Motor neuron (in vitro differentiated cells): ENCODE measurements at regions not wholly inside any gene's neighbourhood (a gene's known extent, or its start where the extent isn't known, plus 50 kb on each side); places are given as distances from the start of the nearest gene placed in this dataset.

Source experiments
- ATAC-seq, 8 experiments: fragments of 200-7000 bp; cut with Tn5 transposase; replicated peaks in 6 of 8; 2 replicates each; pipeline ENCODE4 v1.8.0; 2021; ENCODE audit warnings: mild to moderate bottlenecking in 8 of 8, moderate library complexity in 8 of 8
- H3K27ac ChIP-seq, 2 donors: fragments of 250-450 bp; sonication (Bioruptor Pico); 2 replicates each; pipeline ENCODE4 v1.9.0; 2021; ENCODE audit warnings: antibody characterized with exemption in 2 of 2, mild to moderate bottlenecking in 2 of 2, moderate library complexity in 1 of 2
- H3K4me1 ChIP-seq, 2 donors: fragments of 250-450 bp; sonication (Bioruptor Pico); replicated peaks in 1 of 2; 2 replicates each; pipeline ENCODE4 v1.6.1; 2021; ENCODE audit warnings: antibody characterized with exemption in 2 of 2, mild to moderate bottlenecking in 2 of 2, moderate library complexity in 1 of 2
- H3K4me3 ChIP-seq, 5 donors: fragments of 250-450 bp; sonication (Bioruptor Pico); 2 replicates each; pipeline ENCODE4 v1.9.0; 2021; ENCODE audit warnings: antibody characterized with exemption in 5 of 5, mild to moderate bottlenecking in 5 of 5, moderate library complexity in 4 of 5
- WGBS, 10 experiments: fragments of 450-650 bp; shearing (Covaris generic); methylation state at CpG; one replicate each; pipeline ENCODE4 v1.0.0; 2022; 5-methylcytosine and 5-hydroxymethylcytosine counted together
- in situ Hi-C, 9 experiments: fragments of 400-800 bp; cut with MboI; loops; one replicate each; pipeline ENCODE4 v1.15.0; 2021; ENCODE audit warnings: low sequenced_read_pairs in 9 of 9, low pct_unique_long_range_greater_than_20kb in 2 of 9; ENCODE audit not compliant: unreplicated experiment in 9 of 9

GRCh38 chr14:54211551-54212308, 185.1 kb upstream of the CDKN3 start:
- Histone ChIP-seq H3K27ac (no peak overlapping the region), H3K4me1 (peaks cover 0 to 16% of the 10 kb centered on the region in 2 donors), H3K4me3 (no peak overlapping the region)
- in situ Hi-C loops: no loop called here
- peak in 3 of 8 experiments; percentile 40 to 47 (median 42) for ATAC-seq
- WGBS, 10 experiments: 13 to 100% (median 87%) methylated on average over 1 to 5 of the region's 5 CpGs

GRCh38 chr14:54213536-54213935, 183.3 kb upstream of the CDKN3 start:
- no peak overlapping the region for H3K4me3 ChIP-seq
- 91 to 100% (median 100%) methylated on average over 1 of the region's 1 CpG; no CpG with 5 or more reads in 6 of the 10 experiments for WGBS, 10 experiments
- in situ Hi-C loops: no loop called here
- H3K27ac ChIP-seq: no peak overlapping the region
- peaks cover 0 to 3% of the 10 kb centered on the region in 2 donors for H3K4me1 ChIP-seq
- ATAC-seq: peak in 1 of 8 experiments; percentile 31

- WGBS, 10 experiments: 88 to 100% (median 95%) methylated on average over 1 to 3 of the region's 3 CpGs; no CpG with 5 or more reads in 1 of the 10 experiments
- no peak overlapping the region for H3K27ac ChIP-seq
- in situ Hi-C loops: no loop called here
Observed at GRCh38 chr14:54216827-54217226, 180.0 kb upstream of the CDKN3 start.

GRCh38 chr14:54219261-54220070, 177.3 kb upstream of the CDKN3 start:
- in situ Hi-C loops: no loop called here
- Histone ChIP-seq H3K4me3 (peak overlapping the region in 2 of 5 donors; percentile 12 to 20), H3K4me1 (peaks cover 8 to 11% of the 10 kb centered on the region in 2 donors), H3K27ac (no peak overlapping the region)
- WGBS, 10 experiments: 45 to 80% (median 59%) methylated on average over 2 to 25 of the region's 35 CpGs; no CpG with 5 or more reads in 1 of the 10 experiments
- peak in 2 of 8 experiments; percentile 16 to 43 for ATAC-seq

More at GRCh38 chr14:54216827-54217226, 180.0 kb upstream of the CDKN3 start:
- ATAC-seq: no peak
- H3K4me1 ChIP-seq: peaks cover 7 to 8% of the 10 kb centered on the region in 2 donors
- no peak overlapping the region for H3K4me3 ChIP-seq

GRCh38 chr14:54220071-54220703, 176.6 kb upstream of the CDKN3 start:
- WGBS, 10 experiments: 0 to 51% (median 7%) methylated on average over 1 to 8 of the region's 28 CpGs; no CpG with 5 or more reads in 5 of the 10 experiments
- ATAC-seq: peak in 6 of 8 experiments; percentile 58 to 78 (median 73)
- in situ Hi-C loops: no loop called here

GRCh38 chr14:54220704-54221431, 175.9 kb upstream of the CDKN3 start:
- peaks cover 8 to 11% of the 10 kb centered on the region in 2 donors for H3K4me1 ChIP-seq
- ATAC-seq: no peak
- in situ Hi-C loops: no loop called here
- WGBS, 10 experiments: 25 to 75% (median 43%) methylated on average over 1 to 5 of the region's 5 CpGs; no CpG with 5 or more reads in 1 of the 10 experiments
- peak overlapping the region in 1 of 5 donors; percentile 12 for H3K4me3 ChIP-seq
- H3K27ac ChIP-seq: no peak overlapping the region

More at GRCh38 chr14:54220071-54220703, 176.6 kb upstream of the CDKN3 start:
- peaks cover 8 to 11% of the 10 kb centered on the region in 2 donors for H3K4me1 ChIP-seq
- no peak overlapping the region for H3K27ac ChIP-seq
- H3K4me3 ChIP-seq: peak overlapping the region; percentile 2 to 20 (median 12)

- 34 to 100% (median 77%) methylated on average over 1 to 3 of the region's 3 CpGs for WGBS, 10 experiments
- no peak overlapping the region for H3K4me3 ChIP-seq
Observed at GRCh38 chr14:54221432-54221803, 175.4 kb upstream of the CDKN3 start.

GRCh38 chr14:54221971-54222370, 174.8 kb upstream of the CDKN3 start:
- H3K27ac ChIP-seq: no peak overlapping the region
- 17 to 100% (median 66%) methylated on average over 1 to 4 of the region's 4 CpGs; no CpG with 5 or more reads in 1 of the 10 experiments for WGBS, 10 experiments
- H3K4me1 ChIP-seq: peaks cover 8 to 11% of the 10 kb centered on the region in 2 donors
- in situ Hi-C loops: no loop called here
- no peak for ATAC-seq
- no peak overlapping the region for H3K4me3 ChIP-seq

More at GRCh38 chr14:54221432-54221803, 175.4 kb upstream of the CDKN3 start:
- H3K27ac ChIP-seq: no peak overlapping the region
- peaks cover 8 to 11% of the 10 kb centered on the region in 2 donors for H3K4me1 ChIP-seq
- in situ Hi-C loops: no loop called here
- no peak for ATAC-seq

- Histone ChIP-seq H3K4me3 (no peak overlapping the region), H3K27ac (no peak overlapping the region), H3K4me1 (peaks cover 8 to 11% of the 10 kb centered on the region in 2 donors)
- ATAC-seq: no peak
- WGBS, 10 experiments: 38 to 100% (median 82%) methylated on average over 3 to 5 of the region's 5 CpGs
- in situ Hi-C loops: no loop called here
Observed at GRCh38 chr14:54223831-54224402, 172.9 kb upstream of the CDKN3 start.

GRCh38 chr14:54225457-54226060, 171.2 kb upstream of the CDKN3 start:
- WGBS, 10 experiments: 72 to 100% (median 81%) methylated on average over 1 to 6 of the region's 7 CpGs
- Histone ChIP-seq H3K27ac (no peak overlapping the region), H3K4me1 (peaks cover 5 to 6% of the 10 kb centered on the region in 2 donors), H3K4me3 (no peak overlapping the region)
- in situ Hi-C loops: no loop called here
- no peak for ATAC-seq

GRCh38 chr14:54226103-54226502, 170.7 kb upstream of the CDKN3 start:
- peak in 3 of 8 experiments; percentile 21 to 42 (median 33) for ATAC-seq
- peaks cover under 1 to 5% of the 10 kb centered on the region in 2 donors for H3K4me1 ChIP-seq
- WGBS, 10 experiments: 5 to 100% (median 81%) methylated on average over 1 to 2 of the region's 2 CpGs
- H3K4me3 ChIP-seq: no peak overlapping the region
- in situ Hi-C loops: no loop called here
- no peak overlapping the region for H3K27ac ChIP-seq

- in situ Hi-C loops: no loop called here
- WGBS, 10 experiments: 81 to 100% (median 97%) methylated on average over 1 to 2 of the region's 2 CpGs
- no peak overlapping the region for H3K27ac ChIP-seq
- H3K4me3 ChIP-seq: no peak overlapping the region
- H3K4me1 ChIP-seq: peaks cover 0 to 5% of the 10 kb centered on the region in 2 donors
- ATAC-seq: no peak
Observed at GRCh38 chr14:54226558-54226957, 170.2 kb upstream of the CDKN3 start.
